Keratinocyte (primary cell): ENCODE measurements at regions not wholly inside any gene's neighbourhood (a gene's known extent, or its start where the extent isn't known, plus 50 kb on each side); places are given as distances from the start of the nearest gene placed in this dataset.

Experiments used
- EZH2 ChIP-seq: IDR thresholded peaks from one replicate; pipeline ENCODE4 v1.6.1; 2012; ENCODE audit warnings: inconsistent platforms, mild to moderate bottlenecking, low read length, moderate library complexity
- TF ChIP-seq, protein P1 (sequence below), 3 experiments: IDR thresholded peaks in 1 of 3; conservative IDR thresholded peaks in 1 of 3; optimal IDR thresholded peaks in 1 of 3; 2 replicates in 2 of 3; 3 replicates in 1 of 3; pipeline versions ENCODE3 to v1.5.1; 2011; ENCODE audit warnings: low read length in 3 of 3, mild to moderate bottlenecking in 3 of 3, moderate library complexity in 2 of 3, control low read depth in 1 of 3, inconsistent platforms in 1 of 3; ENCODE audit not compliant: insufficient read depth in 2 of 3; ENCODE audit errors: extremely low read depth in 1 of 3

DNA sequence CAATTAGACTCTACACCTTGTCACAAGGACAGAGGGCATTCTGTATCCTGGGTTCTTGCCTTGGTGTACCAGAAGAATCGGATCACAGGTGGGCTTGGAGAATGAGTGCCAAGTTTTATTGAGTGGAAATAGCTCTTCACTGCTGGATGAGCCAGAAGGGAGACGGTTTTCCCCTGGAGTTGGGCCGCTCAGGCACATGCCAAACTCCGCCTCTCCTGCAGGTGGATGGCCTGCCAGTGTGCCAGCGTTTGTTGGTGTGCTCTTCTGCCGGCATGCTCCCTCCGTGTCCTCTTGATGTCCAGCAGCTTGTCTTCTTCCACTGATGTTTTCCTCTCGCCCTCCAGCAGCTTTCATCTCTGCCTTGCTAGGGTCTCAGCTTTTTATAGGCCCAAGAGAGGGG lies 115.5 kb upstream of the RAB27B start:
- TF ChIP-seq, protein P1, sequence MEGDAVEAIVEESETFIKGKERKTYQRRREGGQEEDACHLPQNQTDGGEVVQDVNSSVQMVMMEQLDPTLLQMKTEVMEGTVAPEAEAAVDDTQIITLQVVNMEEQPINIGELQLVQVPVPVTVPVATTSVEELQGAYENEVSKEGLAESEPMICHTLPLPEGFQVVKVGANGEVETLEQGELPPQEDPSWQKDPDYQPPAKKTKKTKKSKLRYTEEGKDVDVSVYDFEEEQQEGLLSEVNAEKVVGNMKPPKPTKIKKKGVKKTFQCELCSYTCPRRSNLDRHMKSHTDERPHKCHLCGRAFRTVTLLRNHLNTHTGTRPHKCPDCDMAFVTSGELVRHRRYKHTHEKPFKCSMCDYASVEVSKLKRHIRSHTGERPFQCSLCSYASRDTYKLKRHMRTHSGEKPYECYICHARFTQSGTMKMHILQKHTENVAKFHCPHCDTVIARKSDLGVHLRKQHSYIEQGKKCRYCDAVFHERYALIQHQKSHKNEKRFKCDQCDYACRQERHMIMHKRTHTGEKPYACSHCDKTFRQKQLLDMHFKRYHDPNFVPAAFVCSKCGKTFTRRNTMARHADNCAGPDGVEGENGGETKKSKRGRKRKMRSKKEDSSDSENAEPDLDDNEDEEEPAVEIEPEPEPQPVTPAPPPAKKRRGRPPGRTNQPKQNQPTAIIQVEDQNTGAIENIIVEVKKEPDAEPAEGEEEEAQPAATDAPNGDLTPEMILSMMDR (optimal IDR thresholded peaks at IDR 0.05 in 1 of 3, IDR thresholded peaks at IDR 0.05 in 1 of 3, conservative IDR thresholded peaks at IDR 0.05 in 1 of 3; ENCODE audit: extremely low read depth in 1 of 3, insufficient read depth in 2 of 3, low read length in 3 of 3), result no peak
- TF ChIP-seq EZH2, result no peak
